Progenitor cell of endocrine pancreas (in vitro differentiated cells): ENCODE measurements at regions not wholly inside any gene's neighbourhood (a gene's known extent, or its start where the extent isn't known, plus 50 kb on each side); places are given as distances from the start of the nearest gene placed in this dataset.

Experiments used
- DNase-seq: peaks from one replicate; pipeline ENCODE4 v3.0.0; 2021; ENCODE audit warnings: low spot score; ENCODE audit not compliant: unreplicated experiment
- H3K27ac Mint-ChIP-seq: 2 replicates; pipeline ENCODE4 v1.8.0; 2021; ENCODE audit warnings: mild to moderate bottlenecking, moderate library complexity, mixed read lengths
- H3K27me3 Mint-ChIP-seq: 2 replicates; pipeline ENCODE4 v1.8.0; 2021; ENCODE audit warnings: mixed read lengths
- H3K36me3 Mint-ChIP-seq: 2 replicates; pipeline ENCODE4 v1.8.0; 2022; ENCODE audit warnings: mixed read lengths; ENCODE audit not compliant: insufficient read depth
- H3K4me1 Mint-ChIP-seq: 2 replicates; pipeline ENCODE4 v1.8.0; 2021; ENCODE audit warnings: low read depth, mixed read lengths
- H3K4me3 Mint-ChIP-seq: 2 replicates; pipeline ENCODE4 v1.8.0; 2021; ENCODE audit warnings: low read depth, mild to moderate bottlenecking, moderate library complexity, mixed read lengths
- H3K9me3 Mint-ChIP-seq: 2 replicates; pipeline ENCODE4 v1.8.0; 2021; ENCODE audit warnings: low read depth, mixed read lengths
- CTCF ChIP-seq: fragments of 200-600 bp; sonication (generic); IDR thresholded peaks from one replicate; pipeline ENCODE4 v1.5.0; 2021; ENCODE audit warnings: antibody characterized with exemption, mild to moderate bottlenecking; ENCODE audit not compliant: unreplicated experiment

- TF ChIP-seq CTCF = no peak
- H3K27me3 Mint-ChIP-seq = peaks cover 3% of the 10 kb centered on the region
- H3K9me3 Mint-ChIP-seq = no peaks in the 10 kb centered on the region
- DNase-seq = no peak
- no peak overlapping the region for H3K27ac Mint-ChIP-seq
- H3K36me3 Mint-ChIP-seq = no peaks in the 10 kb centered on the region
- no peak overlapping the region for H3K4me3 Mint-ChIP-seq
- H3K4me1 Mint-ChIP-seq = no peaks in the 10 kb centered on the region
Observed at GRCh38 chr2:17104454-17104853, 413.8 kb downstream of the RAD51AP2 start.

GRCh38 chr2:17101596-17101995, 416.6 kb downstream of the RAD51AP2 start:
- TF ChIP-seq CTCF = no peak
- H3K36me3 Mint-ChIP-seq = no peaks in the 10 kb centered on the region
- H3K4me1 Mint-ChIP-seq = no peaks in the 10 kb centered on the region
- no peak for DNase-seq
- H3K4me3 Mint-ChIP-seq = no peak overlapping the region
- no peaks in the 10 kb centered on the region for H3K9me3 Mint-ChIP-seq
- H3K27ac Mint-ChIP-seq = no peak overlapping the region
- H3K27me3 Mint-ChIP-seq = no peaks in the 10 kb centered on the region

- H3K4me1 Mint-ChIP-seq = no peaks in the 10 kb centered on the region
- no peak for TF ChIP-seq CTCF
- H3K9me3 Mint-ChIP-seq = no peaks in the 10 kb centered on the region
- H3K4me3 Mint-ChIP-seq = no peak overlapping the region
- H3K27me3 Mint-ChIP-seq = no peaks in the 10 kb centered on the region
- DNase-seq = no peak
- no peak overlapping the region for H3K27ac Mint-ChIP-seq
- H3K36me3 Mint-ChIP-seq = no peaks in the 10 kb centered on the region
Observed at GRCh38 chr2:17101091-17101490, 417.1 kb downstream of the RAD51AP2 start.

- H3K4me1 Mint-ChIP-seq = peaks cover 2% of the 10 kb centered on the region
- H3K36me3 Mint-ChIP-seq = no peaks in the 10 kb centered on the region
- no peaks in the 10 kb centered on the region for H3K27me3 Mint-ChIP-seq
- no peaks in the 10 kb centered on the region for H3K9me3 Mint-ChIP-seq
- H3K4me3 Mint-ChIP-seq = no peak overlapping the region
- DNase-seq = no peak
- H3K27ac Mint-ChIP-seq = no peak overlapping the region
- TF ChIP-seq CTCF = no peak
Observed at GRCh38 chr2:17095340-17095739, 422.9 kb downstream of the RAD51AP2 start.

GRCh38 chr2:17093712-17094111, 424.5 kb downstream of the RAD51AP2 start:
- H3K4me3 Mint-ChIP-seq = no peak overlapping the region
- H3K27ac Mint-ChIP-seq = no peak overlapping the region
- no peak for DNase-seq
- TF ChIP-seq CTCF = no peak
- H3K27me3 Mint-ChIP-seq = no peaks in the 10 kb centered on the region
- no peaks in the 10 kb centered on the region for H3K9me3 Mint-ChIP-seq
- H3K4me1 Mint-ChIP-seq = peaks cover 2% of the 10 kb centered on the region
- no peaks in the 10 kb centered on the region for H3K36me3 Mint-ChIP-seq

- H3K4me1 Mint-ChIP-seq = peaks cover 11% of the 10 kb centered on the region
- no peak for DNase-seq
- no peaks in the 10 kb centered on the region for H3K36me3 Mint-ChIP-seq
- TF ChIP-seq CTCF = no peak
- no peak overlapping the region for H3K27ac Mint-ChIP-seq
- H3K4me3 Mint-ChIP-seq = no peak overlapping the region
- no peaks in the 10 kb centered on the region for H3K9me3 Mint-ChIP-seq
- no peaks in the 10 kb centered on the region for H3K27me3 Mint-ChIP-seq
Observed at GRCh38 chr2:17086990-17087389, 421.4 kb upstream of the CYRIA start.
